Activated CD8-positive, alpha-beta memory T cell treated with anti-CD3 and anti-CD28 coated beads for 48 hours (primary cell): ENCODE measurements at regions not wholly inside any gene's neighbourhood (a gene's known extent, or its start where the extent isn't known, plus 50 kb on each side); places are given as distances from the start of the nearest gene placed in this dataset.
"Not testable (repeated sequence)": the region's sequence is repeated elsewhere in the genome, so short reads cannot be mapped to it uniquely, and the experiment has no call there.

Experiments
- DNase-seq, 3 experiments: peaks; one replicate each; pipeline ENCODE4 v3.0.0-alpha.2; 2020; ENCODE audit warnings: low read depth in 2 of 3, low spot score in 2 of 3

DNA sequence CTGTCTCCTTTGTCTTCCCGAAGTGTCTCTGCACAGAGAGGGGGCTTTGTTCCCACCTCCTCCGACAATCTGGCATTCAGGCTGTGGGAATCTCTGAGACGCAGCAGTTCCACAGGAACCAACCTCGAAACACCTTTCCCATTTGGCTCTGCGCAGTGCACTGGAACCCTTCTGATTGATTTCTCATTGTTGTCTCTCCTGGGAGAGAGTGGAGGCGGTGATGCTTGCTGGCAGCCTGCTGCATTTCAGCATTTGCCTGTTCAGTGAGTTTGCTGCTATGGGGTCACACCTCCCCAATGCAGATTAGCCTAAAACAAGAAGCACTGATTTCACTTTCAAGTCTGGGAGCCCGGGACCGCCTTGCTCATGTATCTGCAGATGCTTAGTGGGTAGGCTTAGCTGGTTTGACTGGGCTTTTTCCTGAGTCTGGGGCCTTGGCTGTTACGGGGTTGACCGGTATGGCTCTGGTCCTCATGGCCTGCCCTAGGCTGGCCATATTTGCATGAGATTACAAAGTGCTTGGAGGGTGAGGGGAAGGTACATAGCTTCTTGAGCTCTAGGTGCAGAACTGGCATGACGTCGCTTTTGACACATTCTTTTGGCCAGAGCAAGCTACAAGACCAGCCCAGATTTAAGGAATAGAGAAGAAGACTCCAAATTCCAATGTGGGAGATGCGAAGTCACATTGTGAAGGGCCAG, 695.3 kb downstream of the PTPRU start:
- DNase-seq, result no peak

DNA sequence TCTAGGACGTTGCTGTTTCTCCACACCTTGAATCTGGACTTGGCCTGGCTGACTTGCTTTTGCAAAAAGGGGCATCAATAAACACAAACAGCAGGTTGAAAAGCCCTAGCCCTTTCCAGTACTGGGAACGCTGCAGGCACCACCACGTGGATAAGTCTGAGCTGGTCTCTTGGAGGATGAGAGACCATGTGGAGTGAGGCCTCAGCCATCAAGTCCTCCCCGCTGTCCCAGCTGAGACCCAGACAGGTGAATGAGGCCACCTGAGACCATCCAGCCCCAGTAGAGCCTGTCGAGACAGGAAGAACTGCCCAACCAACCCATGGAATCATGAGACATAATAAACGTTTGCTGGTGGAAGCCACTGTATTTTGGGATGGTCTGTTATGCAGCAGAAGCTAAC, 688.7 kb downstream of the PTPRU start:
- no peak for DNase-seq

DNA sequence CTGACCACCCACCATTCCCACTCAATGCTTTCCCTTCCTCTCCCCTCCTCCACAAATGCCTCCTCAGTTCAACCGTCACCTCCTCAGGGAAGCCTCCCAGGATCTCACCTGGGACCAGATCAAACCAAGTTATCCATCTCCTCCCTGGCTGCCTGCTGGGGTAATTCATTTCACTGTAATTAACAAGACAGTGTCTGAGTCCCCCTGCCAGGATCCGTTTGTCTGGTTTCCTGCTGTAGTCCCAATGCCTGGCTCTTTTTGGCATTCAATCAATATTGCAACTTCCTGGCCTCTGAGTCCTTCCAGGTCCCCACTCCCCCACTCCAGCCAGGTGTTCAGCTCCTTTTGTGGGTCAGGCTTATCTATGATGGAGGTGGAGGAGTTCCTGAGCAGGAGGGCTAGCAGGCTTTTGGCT, 687.7 kb downstream of the PTPRU start:
- no peak for DNase-seq

DNA sequence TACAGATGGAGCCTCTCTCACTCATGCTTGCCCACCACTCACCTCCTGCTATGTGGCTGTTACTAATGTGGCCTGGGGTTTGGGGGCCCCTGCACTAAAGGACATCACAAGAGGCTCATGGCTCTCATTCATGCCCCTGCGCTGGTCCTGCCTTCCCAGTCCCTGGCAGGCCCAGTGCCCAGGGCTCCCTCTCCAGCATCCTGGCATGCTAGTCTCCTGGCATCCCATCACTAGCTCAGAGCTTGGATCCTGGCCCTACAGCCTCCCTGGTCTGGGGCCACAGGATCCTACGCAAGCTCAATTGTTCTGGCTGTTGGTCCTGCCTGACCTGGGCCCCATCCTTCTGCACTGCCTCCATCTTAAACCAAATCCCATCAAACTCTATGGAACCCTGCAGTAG, 685.4 kb downstream of the PTPRU start:
- no peak for DNase-seq

DNA sequence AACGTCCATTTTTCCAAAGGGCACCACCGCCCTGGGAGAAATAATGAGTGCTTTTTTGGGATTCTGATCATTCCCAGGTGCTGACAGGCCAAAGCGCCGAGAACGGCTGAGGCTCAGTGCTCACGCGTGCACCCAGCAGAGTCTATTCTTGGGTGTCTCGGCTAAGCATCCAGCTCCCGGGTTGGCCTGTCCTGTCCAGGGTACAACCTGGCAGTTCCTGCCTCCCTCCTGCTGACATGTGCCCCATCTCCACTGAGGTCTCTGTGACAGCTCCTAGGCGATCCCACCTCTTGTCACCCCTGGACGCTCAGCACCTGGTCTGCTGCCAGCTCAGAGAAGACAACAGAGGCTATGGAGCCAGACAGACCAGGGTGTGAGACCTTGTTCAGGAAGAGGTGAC, 684.5 kb downstream of the PTPRU start:
- DNase-seq, result no peak

DNA sequence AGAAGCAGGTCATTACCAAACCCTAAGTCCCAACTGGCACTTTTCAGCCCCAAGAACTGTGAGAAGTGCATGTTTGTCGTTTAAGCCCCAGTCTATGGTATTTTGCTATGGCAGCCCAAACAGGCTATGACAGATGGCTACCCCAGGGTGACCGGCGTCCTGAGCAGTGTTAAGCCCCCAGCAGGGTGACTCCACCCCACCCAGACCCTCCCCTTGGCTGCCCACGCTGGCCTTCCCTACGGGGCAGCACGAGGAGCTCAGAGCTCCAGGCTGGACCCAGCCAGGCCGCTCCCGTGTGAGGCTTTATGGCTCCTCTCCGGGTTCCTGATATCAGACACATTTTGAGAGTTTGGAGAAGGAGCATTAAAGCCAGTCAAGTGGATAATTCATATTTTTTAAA, 684.0 kb downstream of the PTPRU start:
- DNase-seq, result no peak

DNA sequence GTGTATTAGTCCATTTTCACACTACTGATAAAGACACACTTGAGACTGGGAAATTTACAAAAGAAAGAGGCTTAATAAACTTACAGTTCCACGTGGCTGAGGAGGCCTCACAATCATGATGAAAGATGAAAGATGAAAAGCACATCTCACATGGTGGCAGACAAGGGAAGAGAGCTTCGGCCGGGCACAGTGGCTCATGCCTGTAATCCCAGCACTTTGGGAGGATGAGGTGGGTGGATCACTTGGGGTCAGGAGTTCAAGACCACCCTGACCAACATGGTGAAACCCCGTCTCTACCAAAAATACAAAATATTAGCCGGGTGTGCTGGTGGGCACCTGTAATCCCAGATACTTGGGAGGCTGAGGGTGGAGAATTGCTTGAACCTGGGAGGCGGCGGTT, 682.7 kb downstream of the PTPRU start:
- not testable (repeated sequence) for DNase-seq

DNA sequence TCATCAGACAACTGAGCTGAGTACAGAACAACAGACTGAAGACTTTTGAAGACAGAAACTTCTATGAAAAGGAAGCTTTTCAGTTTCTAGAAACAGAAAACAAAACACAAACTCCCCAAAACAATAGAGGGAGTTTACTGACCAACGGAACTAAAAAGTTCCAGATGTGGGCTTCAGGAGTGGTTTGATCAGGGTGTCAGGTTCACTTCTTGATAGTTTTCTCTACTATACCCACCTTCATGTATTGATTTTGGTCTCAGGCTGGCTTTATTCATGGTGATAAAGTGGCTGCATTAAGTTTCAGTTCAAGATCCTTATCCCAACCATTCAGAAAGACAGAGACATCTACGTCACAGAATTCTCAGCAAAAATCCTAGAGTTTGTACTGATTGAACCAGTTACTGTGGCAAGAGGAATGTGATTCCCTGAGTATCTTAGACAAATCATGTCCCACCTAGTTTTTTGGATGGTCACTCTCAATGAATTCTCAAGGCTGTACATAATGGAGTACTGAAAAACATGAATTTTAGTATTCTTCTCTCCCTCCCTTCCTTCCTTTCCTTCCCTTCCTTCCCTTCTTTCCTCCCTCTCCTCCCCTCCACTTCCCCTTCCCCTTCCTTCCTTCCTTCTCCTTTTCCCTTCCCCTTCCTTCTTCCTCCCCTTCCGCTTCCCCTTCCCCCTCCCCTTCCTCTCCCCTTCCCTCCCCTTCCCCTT, 680.5 kb downstream of the PTPRU start:
- no peak for DNase-seq

DNA sequence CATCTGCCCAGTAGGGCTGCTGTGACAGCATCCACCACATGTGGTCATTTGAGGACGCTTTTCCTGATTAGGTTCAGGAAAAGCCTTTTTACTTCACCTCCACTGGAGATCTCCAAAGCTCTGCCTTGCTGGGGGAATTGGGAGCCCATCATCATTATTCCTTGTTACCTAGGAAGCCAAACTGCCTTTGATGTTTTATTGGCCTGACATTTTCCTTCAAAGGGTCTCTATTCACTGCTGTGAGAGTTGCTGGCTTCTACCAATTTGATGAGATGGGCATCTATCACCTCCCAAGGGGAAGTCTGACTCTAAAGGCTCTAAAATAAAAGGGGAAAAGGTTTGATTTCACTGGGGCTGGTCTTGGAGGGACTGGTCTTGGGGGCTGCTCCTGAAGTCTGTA, 678.6 kb downstream of the PTPRU start:
- DNase-seq, result no peak

DNA sequence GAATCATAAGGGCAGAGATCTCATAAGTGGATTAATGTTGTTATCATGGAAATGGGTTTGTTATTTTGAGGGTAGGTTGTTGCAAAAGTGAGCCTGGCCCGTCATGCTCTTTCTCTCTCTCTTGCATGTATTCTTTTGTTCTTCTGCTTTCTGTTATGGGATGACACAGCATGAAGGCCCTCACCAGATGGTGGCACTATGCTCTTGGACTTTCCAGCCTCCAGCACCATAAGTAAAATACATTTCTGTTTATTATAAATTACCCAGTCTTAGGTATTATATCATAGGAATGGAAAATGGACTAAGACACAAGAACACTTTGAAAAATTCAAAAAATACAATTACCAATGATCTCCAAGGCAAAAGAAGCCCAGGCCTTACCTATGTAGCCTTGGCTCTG, 676.1 kb downstream of the PTPRU start:
- no peak for DNase-seq

DNA sequence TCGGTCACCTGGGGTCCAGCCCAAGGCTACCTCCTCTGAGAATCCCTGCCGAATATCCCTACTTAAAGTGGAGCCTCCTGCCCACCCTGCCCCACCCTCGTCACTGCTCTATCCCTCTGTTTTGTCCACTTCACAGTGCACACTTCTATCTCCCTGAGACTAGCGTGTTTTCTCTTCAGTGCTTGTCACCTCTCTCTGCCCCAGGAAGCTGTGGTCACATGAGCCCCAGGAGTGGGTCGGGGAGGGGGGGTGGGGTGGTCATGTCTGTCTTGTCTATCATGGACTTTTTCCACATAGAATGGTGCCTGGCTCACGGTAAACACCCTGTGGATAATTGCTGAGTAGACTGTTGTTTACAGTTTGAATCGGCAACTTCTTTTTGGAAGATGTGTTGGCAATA, 673.6 kb downstream of the PTPRU start:
- DNase-seq, result no peak

DNA sequence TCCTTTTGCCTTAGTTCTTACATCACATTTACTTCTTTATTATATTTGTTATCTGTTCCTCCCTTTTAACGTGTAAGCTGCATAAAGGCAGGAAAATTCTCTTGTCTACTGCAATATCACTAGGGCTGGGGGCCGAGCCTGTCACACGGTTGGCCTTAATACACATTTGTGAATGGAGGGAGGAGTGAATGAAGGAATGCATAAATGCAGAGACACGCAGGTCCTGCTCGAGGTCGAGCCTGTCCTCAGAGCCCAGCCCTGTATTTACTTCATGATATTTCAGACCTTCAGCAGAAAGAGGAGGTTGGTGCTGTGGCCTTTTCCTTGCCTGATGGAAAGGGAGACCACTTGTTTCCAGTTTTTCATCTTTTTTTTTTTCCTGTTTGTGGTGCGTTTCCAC, 671.3 kb downstream of the PTPRU start:
- DNase-seq, result no peak

DNA sequence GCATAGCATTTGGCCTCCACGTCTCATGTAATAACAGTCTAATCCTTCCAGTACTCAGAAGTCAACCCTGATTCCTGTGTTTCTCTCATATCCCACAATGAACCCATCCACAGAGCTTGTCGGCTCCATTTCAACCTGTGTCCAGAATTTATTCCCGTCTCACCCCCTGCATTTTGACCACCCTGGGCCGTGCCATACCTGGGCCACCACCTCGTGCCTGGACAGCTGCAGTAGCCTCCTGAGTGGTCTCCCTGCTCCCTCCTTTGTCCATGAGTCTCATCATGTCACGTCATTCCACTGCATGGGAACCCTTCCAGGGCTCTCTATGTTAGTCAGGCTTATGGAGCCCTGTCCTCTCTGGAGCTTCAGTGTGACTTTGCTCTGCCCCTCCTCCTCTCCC, 670.6 kb downstream of the PTPRU start:
- no peak for DNase-seq

DNA sequence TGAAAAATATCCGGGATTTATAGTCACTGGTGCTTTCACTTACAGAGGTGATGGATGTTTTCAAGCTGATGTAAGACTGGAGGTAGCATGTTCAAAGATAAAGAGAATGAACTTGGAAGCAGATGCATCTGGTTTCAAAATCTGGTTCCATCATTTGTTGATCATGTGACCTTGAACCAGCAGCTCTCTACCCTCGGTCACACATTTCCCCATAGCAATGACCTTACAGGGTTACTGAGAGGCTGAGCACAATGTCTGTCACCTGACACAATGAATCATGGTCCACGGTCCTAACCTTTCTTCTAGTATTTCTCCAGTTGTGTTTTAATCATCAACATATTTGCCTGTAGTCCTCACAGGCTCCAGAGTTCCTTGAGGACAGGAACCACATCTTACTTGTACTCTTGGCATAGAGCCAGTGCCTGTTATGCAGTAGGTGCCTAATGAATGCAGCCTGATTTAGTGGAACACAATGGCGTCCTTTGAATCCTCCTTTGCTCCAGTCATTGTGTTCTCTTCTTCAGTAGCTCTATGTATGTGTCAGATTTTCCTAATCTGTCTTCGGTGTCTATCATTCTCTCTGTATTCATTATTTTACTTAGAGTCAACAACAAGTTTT, 667.3 kb downstream of the PTPRU start:
- no peak for DNase-seq

DNA sequence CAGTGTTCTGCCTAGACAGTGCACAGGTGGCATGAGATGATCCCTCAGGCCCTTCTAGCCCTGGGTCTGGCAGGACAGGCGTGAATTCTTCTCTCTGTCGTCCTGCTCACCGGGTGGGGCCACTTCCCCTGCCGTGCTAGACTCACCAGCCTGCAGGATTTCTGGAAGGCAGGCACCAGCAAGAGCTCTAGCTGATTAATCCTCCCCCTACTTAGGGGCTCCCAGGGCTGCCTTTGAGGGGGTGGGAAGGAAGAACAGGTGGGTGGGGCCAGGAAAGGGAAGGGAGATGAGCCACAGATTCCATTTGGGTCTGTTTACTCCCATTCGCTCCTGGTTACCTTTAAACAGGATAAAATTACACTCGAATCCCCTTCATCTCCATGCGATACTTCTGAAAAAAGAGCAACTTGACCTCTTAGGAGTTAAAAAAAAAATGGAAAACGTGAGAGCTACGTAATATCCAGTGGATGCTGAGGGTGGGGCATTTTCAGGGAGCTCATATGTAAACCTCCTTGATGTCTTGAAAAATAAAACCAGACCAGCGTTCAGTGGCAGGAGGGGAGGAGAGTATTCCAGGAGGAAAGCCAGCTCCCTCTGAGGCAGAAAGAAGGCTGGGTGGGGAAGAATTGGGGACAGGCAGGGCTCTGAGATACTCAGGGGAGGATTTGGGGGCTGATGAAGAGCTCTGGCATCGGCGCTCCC, 665.5 kb downstream of the PTPRU start:
- DNase-seq, result no peak

DNA sequence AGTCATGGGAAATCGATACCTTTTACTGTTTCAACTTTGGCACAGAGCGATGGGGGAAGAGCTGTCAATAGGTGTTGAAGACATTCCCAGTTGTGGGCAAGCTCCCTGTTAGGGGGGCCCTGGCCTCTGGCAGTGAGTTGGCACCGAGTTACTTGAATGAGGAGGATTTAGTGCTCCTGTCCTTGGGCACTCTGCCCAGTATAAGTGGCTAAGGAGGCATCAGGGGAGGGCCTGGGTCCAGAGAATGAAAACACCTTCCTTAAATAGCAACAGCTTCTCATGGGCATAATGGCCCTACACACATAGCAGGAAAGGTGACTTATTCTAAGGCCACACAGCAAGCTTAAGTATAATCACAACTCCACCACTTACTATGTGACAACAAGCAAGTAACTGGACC, 664.4 kb downstream of the PTPRU start:
- DNase-seq, result no peak

DNA sequence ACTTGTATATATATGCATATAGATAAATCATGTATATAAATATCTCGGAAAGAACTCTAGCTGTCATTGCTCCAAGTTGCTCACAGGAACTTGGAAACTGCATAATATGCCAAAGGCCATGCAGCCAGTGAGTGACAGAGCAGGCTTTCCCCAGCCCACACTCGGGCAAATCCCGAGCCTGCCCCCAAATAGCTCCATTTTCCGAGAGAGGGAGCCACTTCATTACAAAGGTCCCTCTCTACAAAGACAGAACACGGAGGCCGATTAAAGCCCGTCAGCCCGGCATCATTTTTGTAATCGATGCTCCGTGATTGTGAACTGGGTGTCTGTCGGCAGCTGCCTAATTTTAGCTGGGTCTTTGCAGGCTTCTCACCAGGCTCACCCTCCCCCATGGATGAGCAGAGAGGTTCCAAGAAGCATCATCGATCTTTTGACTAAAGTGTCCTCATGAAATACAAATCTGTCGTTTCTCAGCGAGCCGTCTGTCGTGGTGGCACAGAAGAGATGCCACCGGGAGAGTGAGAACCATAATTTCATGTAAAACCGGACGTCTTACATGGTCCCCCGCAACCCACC, 663.9 kb downstream of the PTPRU start:
- DNase-seq, result no peak

DNA sequence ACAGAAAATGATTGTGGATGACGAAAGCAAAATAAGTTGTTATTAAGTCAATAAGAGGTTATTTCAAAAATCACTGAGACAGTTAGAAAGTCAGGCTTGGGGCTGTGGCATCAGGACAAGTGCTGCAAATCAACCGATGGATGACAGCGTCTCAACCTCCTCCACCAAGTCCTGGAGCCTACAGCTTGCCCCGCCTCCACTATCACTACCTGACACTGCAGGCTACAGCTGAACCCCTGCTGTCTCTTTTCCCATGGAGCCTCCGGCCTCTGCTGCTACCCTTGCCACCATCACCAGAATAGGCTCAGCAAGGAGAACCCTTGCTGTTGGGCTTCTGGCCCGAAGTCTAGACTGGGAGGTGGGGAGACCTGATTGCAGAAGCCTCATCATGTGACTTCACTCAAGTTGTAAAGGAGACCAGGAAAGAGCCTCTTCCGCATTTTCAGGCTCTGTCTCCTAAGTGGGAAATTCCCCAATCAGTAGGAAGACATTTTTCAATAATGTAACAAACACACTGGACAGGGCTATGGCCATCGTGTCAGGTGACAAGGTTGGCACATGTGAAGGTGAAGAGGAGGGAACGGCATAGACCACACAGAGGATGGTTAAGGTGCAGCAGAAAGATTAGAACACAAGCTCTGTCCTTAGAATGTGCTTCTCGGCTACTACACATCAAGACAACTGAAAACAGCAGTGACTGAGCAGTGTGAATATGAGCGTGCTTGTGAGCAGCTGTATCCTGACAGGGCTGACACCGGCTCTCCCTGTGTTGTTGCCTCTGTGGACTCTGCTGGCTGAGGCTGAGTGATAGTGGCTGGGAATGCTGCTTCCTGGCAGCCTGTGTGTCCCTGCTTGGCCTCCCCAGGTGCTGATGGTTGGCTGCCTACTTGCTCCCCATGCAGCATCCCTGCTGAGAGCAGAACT, 660.7 kb downstream of the PTPRU start:
- DNase-seq, result no peak

DNA sequence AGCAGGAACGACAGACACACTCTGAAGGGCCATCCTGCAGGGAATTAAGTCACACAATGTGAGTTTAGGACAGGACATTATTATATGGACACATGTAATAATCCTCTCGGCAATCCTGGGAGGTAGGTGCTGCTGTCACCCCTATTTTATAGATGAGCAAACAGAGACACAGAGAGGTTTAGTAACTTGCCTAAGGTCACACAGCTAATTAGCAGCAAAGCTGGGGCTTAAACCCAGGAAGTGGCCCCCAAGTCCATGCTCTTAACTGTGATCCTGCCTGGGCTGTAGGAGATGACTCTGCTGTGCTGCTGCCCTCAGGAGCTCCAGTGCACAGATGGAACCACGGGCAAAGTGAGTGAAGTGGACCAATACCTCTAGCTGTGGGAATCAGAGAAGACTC, 660.0 kb downstream of the PTPRU start:
- DNase-seq, result no peak

DNA sequence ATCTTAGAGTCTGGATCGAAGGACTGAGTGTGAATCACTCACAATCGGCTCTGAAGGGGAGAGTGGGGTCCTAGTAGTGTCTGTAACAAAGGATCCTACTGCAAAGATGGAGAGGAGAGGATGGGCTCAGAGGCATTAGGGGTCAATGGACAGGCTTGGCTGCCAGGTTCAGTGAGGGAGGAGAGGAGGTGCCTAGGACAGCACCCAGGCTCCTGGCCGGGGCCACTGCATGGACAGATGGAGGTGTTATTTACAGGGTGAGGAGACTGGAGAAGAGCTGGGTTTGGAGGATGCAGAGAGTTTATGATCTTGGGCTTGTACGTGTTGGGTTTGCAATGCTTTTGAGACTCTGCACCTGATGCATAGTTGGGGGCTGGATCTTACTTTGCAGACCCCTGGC, 658.9 kb downstream of the PTPRU start:
- DNase-seq, result no peak

DNA sequence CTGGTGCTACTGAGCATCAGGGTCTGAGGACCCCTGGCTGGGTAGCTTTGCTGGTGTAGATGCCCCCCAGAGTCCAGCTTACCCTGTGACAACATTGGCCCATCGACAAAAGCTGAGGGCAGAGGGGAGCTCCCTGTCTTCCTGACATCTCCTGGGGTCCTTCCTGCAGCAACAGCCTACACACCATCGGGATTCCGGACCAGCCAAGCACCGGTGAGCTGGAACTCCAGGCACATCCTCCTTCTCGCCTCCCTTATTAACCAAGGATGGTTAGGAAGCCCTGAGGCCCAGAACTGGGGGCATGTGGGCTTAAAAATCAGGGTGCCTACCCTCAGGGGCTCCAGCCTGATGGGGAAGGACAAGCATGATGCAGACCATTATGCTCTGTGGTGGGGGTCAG, 658.0 kb downstream of the PTPRU start:
- no peak for DNase-seq
